Endothelial cell of hepatic sinusoid (primary cell): ENCODE measurements at regions not wholly inside any gene's neighbourhood (a gene's known extent, or its start where the extent isn't known, plus 50 kb on each side); places are given as distances from the start of the nearest gene placed in this dataset.

Experiments used
- in situ Hi-C: cut with HindIII; loops from 2 replicates; pipeline ENCODE4 v1.10.0; 2017; ENCODE audit warnings: low sequenced_read_pairs

DNA sequence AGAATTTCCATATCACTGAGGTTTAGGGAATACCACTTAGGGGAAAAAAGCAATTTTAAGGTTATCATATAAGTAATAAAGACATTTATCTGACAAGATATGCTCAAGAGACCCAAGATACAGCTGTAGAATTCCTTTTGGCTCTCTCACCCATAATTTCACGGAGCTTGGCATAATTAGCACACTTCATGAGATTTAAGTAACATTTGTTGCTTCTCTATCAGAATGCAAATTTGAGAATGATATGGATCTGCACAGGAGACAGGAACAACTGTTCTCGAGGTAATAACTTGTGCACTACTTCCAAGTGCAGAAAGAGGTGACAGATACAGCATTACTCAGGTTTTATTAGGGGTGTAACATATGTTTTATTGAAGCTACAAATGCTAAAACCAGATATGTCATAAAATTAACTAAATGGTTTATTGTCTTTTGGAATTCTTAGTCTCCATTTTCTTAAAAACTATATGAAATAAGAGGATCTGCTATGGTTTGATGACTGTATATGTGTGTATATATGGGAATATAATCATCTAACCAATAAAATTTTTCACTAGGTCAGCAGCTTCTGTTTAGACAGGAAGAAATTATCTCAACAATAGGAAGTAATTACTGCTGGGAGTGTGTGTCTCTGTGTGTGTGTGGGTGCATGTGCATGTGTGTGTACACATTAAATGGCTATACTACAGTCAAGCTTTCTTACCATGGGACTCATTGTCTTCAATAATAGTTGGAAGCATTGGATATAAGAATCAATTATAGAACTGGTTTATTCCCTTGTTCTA lies 401.3 kb downstream of the PCDH17 start:
- in situ Hi-C loops, result no loop called here

DNA sequence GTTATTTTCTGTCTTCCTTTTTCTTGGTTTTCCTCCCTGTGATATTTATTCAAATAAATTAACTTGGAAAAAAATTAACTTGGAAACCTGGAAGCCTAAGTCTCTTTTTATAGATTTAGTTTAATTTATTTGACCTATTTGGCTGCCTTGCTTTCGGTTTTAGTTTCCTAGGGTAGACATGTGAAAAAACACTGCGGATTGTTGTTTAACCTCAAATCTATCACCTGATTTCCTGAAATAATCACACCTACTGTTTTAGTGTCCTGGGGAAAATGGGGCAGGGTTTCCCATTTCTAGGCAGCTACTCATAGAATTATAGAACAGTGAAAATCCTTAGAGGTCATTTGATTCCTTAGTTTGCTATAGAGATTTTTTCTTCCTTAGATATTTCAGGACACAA lies 412.4 kb downstream of the PCDH17 start:
- in situ Hi-C loops, result no loop called here

DNA sequence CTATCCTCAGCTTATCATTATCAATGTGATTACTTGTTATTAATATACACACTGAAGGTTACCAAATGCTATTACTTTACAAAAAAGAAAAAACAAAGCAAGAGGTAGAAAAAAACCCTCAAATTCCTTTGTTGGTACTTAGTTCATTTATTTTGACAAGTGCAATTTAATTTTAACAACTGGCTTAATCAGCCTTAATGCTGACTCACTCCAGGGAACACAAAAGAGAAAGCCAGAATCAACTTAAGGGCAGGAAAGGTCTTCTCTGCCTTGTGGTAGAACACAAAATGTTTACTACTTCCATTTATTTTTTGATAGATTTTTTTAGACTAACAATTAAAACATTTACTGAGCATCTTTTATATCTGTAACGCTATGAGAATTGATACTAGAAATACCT lies 417.1 kb downstream of the PCDH17 start:
- in situ Hi-C loops, result no loop called here

DNA sequence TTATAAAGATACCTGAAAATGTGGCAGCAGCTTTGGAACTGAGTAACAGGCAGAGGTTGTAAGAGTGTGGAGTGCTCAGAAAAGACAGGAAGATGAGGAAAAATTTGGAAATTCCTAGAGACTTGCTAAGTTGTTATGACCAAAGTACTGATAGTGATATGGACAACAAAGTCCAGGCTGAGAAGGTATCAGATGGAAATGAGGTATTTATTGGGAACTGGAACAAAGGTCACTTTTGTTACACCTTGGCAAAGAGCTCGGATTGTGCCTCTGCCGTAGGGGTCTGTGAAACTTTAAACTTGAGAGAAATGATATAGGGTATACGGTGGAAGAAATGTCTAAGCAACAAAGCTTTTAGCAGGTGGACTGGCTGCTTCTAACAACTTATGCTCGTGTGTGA lies 419.9 kb downstream of the PCDH17 start:
- in situ Hi-C loops, result no loop called here

DNA sequence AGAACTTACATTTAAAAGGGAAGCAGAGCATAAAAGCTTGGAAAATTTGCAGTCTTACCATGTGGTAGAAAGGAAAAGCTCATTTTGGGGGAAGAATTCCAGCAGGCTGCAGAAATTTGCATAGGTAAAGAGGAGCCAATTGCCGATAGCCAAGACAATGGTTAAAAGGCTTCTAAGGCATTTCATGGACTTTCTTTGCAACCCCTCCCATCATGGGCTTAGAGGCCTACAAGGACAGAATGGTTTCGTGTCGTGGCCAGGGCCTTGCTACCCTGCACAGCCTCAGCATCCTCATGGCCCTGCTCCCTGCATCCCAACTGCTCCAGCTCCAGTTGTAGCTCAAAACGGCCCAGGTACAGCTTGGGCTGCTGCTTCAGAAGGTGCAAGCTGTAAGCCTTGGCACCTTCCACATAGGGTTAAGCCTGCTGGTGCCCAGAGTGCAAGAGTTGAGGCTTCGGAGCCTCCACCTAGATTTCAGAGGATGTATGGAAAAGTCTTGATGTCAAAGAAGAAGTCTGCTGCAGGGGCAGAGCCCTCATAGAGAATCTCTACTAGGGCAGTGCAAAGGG lies 420.3 kb downstream of the PCDH17 start:
- in situ Hi-C loops, result no loop called here

DNA sequence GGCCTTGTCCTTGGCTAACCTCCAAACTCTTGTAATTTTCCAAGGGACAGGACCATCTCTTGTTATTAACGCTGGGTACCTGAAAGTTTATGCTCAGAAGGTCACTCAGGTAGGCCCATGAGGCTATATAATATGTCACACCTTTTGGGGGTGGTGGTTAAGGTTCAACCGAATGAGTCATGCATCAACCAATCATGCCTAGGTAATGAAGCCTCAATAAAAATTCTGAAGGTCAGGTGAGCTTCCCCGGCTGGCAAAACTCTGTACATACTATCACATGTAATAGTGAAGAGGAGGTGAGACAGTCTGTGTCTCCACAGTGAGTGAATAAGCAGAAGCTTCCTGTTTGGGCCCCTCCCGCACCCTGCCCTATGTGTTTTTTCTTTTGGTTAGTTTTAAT lies 424.9 kb downstream of the PCDH17 start:
- in situ Hi-C loops, result no loop called here

DNA sequence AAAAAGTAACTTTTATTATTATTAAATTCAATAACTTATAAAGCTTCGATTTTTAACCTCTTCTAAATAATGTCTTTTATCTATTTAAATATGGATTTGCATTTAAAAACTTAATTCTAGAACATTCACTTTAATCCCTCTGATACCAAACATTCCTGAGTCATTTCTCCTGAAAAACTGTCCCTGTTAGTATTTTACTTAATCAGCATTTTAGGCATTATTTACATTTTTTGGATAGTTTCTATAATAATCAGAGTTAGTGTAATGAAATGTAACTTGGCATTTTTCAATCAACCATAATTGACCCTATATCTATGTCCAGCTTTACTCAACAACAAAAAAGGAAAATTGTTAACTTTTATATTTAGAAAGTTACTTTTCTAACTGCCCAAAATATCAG lies 428.1 kb downstream of the PCDH17 start:
- in situ Hi-C loops, result no loop called here

DNA sequence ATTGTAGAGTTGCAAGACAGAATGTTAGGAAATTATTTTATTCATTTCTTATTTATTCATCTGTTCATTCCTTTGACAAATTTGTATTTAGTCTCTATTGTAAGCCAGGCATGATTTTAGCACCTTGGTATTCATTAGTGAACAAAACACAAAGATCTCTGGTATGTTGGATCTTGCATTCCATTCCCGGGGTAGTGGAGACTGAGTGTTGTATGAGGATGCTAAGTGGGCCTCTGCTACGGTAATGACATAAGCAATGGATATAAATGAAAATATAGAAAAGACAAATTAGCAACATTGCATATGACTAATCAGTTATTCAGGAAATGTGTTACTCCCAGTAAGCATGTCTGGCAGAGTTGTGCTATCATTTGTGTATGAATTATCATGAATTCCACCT lies 449.3 kb downstream of the PCDH17 start:
- in situ Hi-C loops, result no loop called here

DNA sequence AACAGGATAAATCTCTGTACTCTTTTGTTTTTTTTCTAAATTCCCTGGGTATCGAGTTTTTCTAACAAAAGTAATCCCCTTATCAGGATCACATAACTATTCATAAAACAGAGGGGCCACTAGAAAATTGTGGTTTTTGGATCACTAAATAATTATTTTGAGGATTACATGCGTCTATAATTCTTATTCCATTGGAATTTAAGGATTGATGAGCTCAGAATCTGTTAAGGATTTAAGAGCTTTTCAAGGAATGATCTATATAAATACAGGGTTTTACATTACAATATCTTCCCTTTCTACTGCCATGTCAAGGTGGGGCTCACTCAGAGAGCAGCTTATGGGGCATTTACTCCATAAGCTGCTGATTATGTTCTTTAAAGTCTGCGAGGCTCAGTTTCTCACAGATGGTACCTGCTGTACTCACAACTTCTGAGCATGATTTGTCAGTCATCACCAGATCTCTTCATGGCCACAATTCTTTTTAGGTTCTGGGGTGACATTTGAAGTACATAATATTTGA lies 449.8 kb downstream of the PCDH17 start:
- in situ Hi-C loops, result no loop called here

DNA sequence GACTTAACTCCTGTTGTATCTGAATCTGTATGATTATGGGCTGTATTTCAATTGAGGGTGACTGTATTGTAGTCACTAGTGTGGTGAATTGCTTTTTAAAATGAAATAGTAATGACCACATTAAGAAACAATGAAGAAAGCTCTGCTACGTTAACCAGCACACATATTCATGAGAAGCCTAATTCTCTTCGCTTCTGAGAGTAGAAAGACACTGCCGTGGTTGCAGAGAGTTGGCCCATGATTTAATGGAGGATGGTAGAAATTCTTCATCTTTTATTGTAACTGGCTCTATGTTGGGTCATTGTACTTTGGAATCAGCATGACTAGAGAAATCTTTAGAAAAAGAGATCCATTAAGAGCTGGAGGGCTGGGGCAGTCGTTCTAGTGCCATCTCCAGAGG lies 451.5 kb downstream of the PCDH17 start:
- in situ Hi-C loops, result no loop called here

DNA sequence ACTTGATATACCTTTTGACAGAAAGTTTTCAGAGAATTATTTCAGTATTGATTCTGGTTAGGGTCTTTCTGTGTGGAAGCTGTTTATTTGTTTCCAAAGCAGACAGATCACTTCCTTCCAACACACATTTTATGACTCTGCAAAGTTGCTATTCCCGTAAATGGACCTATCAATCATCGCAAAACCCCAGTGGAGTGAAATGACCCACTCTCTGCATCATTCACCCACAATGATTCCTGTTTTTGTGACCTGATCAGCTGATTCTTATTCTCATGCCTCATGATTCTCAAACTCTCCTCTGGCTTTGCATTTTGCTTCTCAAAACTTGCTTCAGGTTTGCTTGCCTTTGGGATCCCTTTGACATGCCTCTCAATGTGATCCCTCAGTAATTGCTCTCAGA lies 453.7 kb downstream of the PCDH17 start:
- in situ Hi-C loops, result no loop called here

DNA sequence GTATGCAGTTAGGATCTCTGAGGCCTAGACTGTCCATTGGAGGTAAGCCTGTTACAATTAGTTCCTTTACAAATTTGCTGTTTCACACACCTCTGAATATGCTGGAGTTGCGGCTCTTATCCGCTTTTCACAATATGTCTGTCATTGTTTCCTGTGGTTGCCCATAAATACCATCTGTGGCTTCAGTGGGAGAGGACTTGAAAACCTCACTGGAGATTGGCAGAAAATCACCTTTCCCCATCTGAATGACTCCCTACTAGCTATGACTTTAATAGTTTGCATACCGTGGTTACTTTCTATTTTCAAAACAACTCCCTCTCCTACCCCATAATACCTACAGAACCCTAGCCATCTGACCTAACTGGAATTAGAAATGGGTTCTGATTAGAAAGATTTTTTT lies 454.3 kb downstream of the PCDH17 start:
- in situ Hi-C loops, result no loop called here

DNA sequence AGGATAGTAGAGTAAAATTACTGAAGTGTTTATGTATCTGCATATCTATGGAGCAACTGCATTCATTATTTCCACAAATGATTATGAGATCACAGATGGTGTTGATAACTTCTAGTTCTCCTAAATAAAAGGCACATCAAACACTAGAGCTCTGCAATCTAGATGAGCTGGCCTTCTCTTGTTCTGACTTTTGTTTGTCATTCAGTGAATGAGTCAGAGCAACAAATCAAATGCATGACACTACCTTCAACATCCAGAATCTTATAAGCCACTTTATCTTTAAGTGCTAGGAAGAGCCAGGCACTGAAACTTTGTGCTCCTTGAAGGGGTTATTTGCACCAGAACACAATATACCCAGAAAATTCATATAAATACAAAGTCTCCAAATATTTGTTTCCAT lies 456.0 kb downstream of the PCDH17 start:
- in situ Hi-C loops, result no loop called here

DNA sequence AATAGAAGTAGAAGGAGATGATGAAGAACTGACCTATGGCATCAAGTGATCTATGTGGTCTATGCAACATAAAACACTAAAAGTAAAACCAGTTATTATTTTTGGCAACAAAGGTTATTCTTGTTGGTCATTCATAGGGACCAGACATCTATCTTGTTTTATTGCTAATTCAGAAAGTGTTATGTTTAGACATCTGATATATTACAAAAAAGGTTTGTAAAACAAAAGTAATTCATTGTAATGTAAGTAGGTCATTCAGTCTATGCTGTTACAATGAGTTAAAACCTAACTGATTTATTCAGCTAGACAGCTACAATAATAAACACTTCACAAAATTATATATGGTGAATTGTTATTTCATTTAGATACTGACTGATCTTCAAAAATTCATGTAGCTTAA lies 461.9 kb downstream of the PCDH17 start:
- in situ Hi-C loops, result no loop called here

DNA sequence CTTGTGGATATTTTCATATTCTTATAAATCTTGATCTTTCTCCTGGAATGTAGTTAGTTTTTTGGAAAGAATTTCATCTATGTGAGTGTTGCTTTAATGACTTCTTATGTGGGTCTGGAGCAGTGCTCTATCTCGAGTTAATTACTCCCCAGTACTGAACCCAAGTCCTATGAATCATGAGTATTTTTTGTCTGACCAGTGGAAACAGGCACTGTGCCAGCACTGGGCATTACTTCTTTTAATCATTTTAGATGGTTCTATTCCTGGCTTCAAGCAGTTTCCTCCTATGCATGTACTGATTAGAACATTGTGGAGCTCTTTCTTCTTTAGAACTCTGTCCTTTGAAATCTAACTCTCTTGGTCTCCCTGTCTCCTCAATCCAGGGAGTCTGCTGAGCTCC lies 466.3 kb downstream of the PCDH17 start:
- in situ Hi-C loops, result no loop called here

DNA sequence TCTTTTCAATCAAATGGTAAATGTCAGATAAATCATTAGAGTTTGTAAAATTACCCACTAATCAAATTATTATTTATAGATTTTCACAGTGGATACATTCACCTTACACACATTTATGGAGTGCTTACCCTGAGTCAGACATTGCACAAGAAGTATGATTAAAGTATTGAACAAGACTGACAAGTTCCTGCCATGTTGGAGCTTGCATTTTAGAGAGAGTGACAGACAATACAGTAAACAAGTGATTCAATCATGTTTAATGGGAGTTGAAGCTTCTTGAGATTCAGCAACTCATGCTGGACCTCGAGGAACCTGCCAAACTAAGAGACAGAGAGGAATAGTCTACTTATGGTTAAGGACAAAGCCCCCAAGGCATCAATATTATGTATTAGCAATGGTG lies 487.8 kb downstream of the PCDH17 start:
- in situ Hi-C loops, result no loop called here

DNA sequence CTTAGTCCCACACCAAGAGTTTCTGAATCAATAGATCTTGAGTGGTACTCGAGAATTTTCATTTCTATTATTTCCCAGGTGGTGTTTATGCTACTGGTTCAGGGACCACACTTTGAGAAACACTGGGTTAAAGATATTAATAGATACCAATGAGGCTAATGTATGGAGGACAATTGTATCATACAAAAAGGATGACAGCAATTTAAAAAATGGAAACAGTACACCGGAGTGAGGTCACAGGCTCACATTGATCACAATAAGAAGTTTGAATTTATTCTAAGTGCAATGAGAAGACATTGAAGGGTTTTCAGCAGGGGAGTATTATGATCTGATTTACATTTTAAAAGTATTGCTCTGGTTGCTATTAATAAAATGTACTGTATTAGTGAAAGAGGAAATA lies 488.3 kb downstream of the PCDH17 start:
- in situ Hi-C loops, result no loop called here

DNA sequence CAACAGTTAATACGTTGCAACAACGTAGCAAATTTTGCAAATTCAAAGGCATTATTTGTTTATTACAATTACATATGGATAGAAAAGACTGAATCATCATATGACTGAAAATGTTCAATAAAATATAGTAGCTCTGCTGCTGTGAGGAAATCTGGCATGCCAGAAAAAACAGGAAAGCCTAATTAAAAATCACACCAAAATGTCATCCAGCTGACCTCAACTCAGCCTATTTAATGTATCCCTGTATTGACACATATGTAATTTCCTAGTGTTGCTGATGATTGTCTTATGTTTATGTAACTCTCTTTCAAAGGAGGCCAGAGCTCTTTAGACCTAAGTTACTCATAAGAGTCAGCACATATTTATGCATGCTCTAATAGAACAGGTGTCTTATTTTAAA lies 495.0 kb downstream of the PCDH17 start:
- in situ Hi-C loops, result no loop called here

DNA sequence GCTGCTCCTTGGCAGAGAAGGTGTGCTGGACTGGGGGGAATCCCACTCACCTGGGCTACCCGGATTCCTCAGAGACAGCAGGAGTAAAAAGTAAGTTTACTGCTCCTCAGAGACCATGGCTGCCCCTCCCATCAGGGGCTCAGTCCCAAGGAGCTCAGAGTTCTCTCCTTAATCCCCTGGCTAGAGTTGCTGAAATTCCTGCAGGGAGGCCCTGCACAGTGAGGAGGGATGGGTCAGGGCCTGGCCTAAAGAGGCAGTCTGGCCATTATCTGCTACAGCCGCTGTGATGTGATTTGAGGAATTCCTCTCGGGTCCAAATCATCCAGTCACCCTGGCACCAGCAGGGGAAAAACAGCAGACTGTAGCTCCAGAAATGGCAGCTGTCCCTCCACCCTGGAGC lies 502.5 kb downstream of the PCDH17 start:
- in situ Hi-C loops, result no loop called here

DNA sequence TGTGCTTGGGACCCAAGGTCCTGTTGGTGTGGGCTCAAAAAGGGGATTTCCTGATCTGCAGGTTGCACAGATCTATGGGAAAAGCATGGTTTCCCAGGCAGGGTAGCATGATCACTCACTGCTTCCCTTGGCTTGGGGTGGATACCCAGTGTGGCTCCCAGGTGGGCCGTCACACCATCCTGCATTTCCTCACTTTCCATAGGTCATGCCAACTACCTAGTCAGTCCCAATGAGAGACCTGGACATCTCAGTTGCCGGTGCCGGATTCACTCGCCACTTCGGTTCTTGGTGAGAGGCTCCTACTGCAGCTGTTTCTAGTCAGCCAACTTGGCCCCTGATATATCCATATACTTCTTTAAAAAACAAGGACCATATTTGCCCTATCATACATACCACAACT lies 503.0 kb downstream of the PCDH17 start:
- in situ Hi-C loops, result no loop called here

DNA sequence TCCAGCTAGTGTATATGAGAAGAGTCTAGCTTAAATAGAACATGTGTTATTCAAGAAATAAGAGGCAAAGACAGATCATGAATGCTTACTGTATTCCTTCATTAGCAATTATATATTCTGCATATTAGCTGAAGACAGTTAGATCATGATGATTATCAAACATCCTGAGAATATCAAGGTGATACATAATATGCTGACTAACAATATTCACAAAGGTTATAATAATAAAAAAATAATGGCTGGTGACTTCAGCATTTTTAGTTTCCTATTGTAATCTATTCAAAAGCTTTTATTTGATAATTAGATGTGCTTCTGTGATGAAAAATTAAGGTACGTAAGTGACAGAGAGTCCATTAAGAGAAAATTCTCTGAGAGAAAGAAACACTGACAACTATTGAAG lies 511.4 kb downstream of the PCDH17 start:
- in situ Hi-C loops, result no loop called here

DNA sequence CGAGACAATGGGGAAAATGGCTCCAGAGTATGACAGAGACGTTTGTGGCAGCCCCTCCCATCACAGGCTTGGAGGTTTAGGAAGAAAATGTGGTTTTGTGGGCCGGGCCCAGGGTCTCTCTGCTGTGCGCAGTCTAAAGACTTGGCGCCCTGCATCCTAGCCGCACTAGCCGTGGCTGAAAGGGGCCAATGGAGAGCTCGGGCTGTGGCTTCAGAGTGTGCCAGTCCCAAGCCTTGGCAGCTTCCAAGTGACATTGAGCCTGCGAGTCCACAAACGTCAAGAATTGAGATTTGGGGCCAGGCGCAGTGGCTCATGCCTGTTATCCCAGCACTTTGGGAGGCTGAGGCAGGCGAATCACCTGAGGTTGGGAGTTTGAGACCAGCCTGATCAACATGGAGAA lies 513.1 kb downstream of the PCDH17 start:
- in situ Hi-C loops, result no loop called here

DNA sequence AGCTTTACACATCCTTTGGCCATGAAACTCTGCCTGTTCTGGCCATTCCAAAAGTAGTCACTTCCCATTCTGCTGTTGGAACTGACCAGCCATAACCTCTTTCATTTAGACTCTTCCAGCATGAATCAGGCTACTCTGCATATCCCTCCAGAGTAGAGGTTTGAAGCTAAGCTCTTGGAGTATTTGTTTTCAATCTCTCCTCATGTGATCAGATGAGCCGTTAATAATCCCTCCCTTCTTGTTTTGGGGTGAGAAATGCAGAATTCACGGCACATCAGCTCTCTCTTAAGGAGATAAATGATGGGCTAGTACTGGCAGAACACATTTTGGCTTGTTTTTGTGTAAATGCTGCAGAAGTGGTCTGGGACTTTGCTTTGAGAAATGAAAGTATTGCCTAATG lies 519.9 kb downstream of the PCDH17 start:
- in situ Hi-C loops, result no loop called here
